H1 (cell line): ENCODE measurements at regions not wholly inside any gene's neighbourhood (a gene's known extent, or its start where the extent isn't known, plus 50 kb on each side); places are given as distances from the start of the nearest gene placed in this dataset.

Experiments
- BRCA1 ChIP-seq: IDR thresholded peaks from 2 replicates; pipeline ENCODE4 v1.6.1; 2012; ENCODE audit warnings: low read depth, low read length, improper control_type of control experiment
- CREB1 ChIP-seq: IDR thresholded peaks from 2 replicates; pipeline ENCODE4 v1.6.1; 2012; ENCODE audit warnings: inconsistent platforms
- CTBP2 ChIP-seq: IDR thresholded peaks from 2 replicates; pipeline ENCODE4 v1.7.0; 2011; ENCODE audit warnings: borderline replicate concordance, mild to moderate bottlenecking, moderate library complexity, mixed read lengths, low read length; ENCODE audit not compliant: insufficient read depth, insufficient read length
- SIRT6 ChIP-seq: IDR thresholded peaks from one replicate; pipeline ENCODE4 v1.7.1; 2012; ENCODE audit warnings: low read length, inconsistent platforms
- ZNF274 ChIP-seq: IDR thresholded peaks from 2 replicates; pipeline ENCODE4 v1.7.0; 2012; ENCODE audit warnings: low read length, borderline replicate concordance; ENCODE audit errors: extremely low read depth
- TF ChIP-seq, protein P1 (sequence below): fragments of 300-600 bp; sonication (generic); IDR thresholded peaks from 2 replicates; pipeline ENCODE4 v1.7.1; 2012; ENCODE audit warnings: low read length, moderate library complexity, mild to moderate bottlenecking, inconsistent platforms; ENCODE audit not compliant: insufficient replicate concordance
- TF ChIP-seq, protein P2 (sequence below): IDR thresholded peaks from 2 replicates; pipeline ENCODE4 v1.6.1; 2012; ENCODE audit warnings: inconsistent platforms

- TF ChIP-seq, protein P1, sequence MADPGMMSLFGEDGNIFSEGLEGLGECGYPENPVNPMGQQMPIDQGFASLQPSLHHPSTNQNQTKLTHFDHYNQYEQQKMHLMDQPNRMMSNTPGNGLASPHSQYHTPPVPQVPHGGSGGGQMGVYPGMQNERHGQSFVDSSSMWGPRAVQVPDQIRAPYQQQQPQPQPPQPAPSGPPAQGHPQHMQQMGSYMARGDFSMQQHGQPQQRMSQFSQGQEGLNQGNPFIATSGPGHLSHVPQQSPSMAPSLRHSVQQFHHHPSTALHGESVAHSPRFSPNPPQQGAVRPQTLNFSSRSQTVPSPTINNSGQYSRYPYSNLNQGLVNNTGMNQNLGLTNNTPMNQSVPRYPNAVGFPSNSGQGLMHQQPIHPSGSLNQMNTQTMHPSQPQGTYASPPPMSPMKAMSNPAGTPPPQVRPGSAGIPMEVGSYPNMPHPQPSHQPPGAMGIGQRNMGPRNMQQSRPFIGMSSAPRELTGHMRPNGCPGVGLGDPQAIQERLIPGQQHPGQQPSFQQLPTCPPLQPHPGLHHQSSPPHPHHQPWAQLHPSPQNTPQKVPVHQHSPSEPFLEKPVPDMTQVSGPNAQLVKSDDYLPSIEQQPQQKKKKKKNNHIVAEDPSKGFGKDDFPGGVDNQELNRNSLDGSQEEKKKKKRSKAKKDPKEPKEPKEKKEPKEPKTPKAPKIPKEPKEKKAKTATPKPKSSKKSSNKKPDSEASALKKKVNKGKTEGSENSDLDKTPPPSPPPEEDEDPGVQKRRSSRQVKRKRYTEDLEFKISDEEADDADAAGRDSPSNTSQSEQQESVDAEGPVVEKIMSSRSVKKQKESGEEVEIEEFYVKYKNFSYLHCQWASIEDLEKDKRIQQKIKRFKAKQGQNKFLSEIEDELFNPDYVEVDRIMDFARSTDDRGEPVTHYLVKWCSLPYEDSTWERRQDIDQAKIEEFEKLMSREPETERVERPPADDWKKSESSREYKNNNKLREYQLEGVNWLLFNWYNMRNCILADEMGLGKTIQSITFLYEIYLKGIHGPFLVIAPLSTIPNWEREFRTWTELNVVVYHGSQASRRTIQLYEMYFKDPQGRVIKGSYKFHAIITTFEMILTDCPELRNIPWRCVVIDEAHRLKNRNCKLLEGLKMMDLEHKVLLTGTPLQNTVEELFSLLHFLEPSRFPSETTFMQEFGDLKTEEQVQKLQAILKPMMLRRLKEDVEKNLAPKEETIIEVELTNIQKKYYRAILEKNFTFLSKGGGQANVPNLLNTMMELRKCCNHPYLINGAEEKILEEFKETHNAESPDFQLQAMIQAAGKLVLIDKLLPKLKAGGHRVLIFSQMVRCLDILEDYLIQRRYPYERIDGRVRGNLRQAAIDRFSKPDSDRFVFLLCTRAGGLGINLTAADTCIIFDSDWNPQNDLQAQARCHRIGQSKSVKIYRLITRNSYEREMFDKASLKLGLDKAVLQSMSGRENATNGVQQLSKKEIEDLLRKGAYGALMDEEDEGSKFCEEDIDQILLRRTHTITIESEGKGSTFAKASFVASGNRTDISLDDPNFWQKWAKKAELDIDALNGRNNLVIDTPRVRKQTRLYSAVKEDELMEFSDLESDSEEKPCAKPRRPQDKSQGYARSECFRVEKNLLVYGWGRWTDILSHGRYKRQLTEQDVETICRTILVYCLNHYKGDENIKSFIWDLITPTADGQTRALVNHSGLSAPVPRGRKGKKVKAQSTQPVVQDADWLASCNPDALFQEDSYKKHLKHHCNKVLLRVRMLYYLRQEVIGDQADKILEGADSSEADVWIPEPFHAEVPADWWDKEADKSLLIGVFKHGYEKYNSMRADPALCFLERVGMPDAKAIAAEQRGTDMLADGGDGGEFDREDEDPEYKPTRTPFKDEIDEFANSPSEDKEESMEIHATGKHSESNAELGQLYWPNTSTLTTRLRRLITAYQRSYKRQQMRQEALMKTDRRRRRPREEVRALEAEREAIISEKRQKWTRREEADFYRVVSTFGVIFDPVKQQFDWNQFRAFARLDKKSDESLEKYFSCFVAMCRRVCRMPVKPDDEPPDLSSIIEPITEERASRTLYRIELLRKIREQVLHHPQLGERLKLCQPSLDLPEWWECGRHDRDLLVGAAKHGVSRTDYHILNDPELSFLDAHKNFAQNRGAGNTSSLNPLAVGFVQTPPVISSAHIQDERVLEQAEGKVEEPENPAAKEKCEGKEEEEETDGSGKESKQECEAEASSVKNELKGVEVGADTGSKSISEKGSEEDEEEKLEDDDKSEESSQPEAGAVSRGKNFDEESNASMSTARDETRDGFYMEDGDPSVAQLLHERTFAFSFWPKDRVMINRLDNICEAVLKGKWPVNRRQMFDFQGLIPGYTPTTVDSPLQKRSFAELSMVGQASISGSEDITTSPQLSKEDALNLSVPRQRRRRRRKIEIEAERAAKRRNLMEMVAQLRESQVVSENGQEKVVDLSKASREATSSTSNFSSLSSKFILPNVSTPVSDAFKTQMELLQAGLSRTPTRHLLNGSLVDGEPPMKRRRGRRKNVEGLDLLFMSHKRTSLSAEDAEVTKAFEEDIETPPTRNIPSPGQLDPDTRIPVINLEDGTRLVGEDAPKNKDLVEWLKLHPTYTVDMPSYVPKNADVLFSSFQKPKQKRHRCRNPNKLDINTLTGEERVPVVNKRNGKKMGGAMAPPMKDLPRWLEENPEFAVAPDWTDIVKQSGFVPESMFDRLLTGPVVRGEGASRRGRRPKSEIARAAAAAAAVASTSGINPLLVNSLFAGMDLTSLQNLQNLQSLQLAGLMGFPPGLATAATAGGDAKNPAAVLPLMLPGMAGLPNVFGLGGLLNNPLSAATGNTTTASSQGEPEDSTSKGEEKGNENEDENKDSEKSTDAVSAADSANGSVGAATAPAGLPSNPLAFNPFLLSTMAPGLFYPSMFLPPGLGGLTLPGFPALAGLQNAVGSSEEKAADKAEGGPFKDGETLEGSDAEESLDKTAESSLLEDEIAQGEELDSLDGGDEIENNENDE, result no peak
- TF ChIP-seq, protein P2, sequence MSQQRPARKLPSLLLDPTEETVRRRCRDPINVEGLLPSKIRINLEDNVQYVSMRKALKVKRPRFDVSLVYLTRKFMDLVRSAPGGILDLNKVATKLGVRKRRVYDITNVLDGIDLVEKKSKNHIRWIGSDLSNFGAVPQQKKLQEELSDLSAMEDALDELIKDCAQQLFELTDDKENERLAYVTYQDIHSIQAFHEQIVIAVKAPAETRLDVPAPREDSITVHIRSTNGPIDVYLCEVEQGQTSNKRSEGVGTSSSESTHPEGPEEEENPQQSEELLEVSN, result no peak
- TF ChIP-seq CTBP2 (no peak), SIRT6 (no peak), ZNF274 (no peak), BRCA1 (no peak), CREB1 (no peak)
Observed at GRCh38 chr3:176948151-176948550, 249.1 kb downstream of the TBL1XR1 start (continued).
